Spleen (tissue), 11 donors: ENCODE measurements at regions not wholly inside any gene's neighbourhood (a gene's known extent, or its start where the extent isn't known, plus 50 kb on each side); places are given as distances from the start of the nearest gene placed in this dataset.

Experiments used
- DNase-seq: peaks from one replicate; pipeline ENCODE4 v3.0.0-alpha.2; 2020
- H3K27ac ChIP-seq, 8 donors: fragments of 200-600 bp; sonication (generic) in 7 of 8; 1 replicate in 4 of 8; 2 replicates in 4 of 8; pipeline versions ENCODE4 v1.5.0 to v1.8.0; 2016 to 2021; ENCODE audit warnings: inconsistent platforms in 4 of 8, mild to moderate bottlenecking in 4 of 8, moderate library complexity in 1 of 8
- H3K27me3 ChIP-seq, 7 donors: fragments of 200-600 bp; sonication (generic) in 6 of 7; replicated peaks in 1 of 7; 1 replicate in 4 of 7; 2 replicates in 3 of 7; pipeline versions ENCODE4 v1.5.0 to v1.8.0; 2016 to 2021; ENCODE audit warnings: inconsistent platforms in 3 of 7, mild to moderate bottlenecking in 1 of 7
- H3K36me3 ChIP-seq, 6 donors: fragments of 200-600 bp; sonication (generic) in 5 of 6; 1 replicate in 4 of 6; 2 replicates in 2 of 6; pipeline versions ENCODE4 v1.5.0 to v1.8.0; 2016 to 2021; ENCODE audit warnings: inconsistent platforms in 2 of 6
- H3K4me1 ChIP-seq, 6 donors: fragments of 200-600 bp; sonication (generic) in 5 of 6; 1 replicate in 3 of 6; 2 replicates in 3 of 6; pipeline versions ENCODE4 v1.5.0 to v1.8.0; 2016 to 2021; ENCODE audit warnings: inconsistent platforms in 3 of 6
- H3K4me3 ChIP-seq, 8 donors: fragments of 200-600 bp; sonication (generic) in 7 of 8; 1 replicate in 4 of 8; 2 replicates in 4 of 8; pipeline versions ENCODE4 v1.5.0 to v1.8.0; 2016 to 2021; ENCODE audit warnings: inconsistent platforms in 4 of 8, mild to moderate bottlenecking in 4 of 8, moderate library complexity in 2 of 8
- H3K9me3 ChIP-seq, 8 donors: fragments of 200-600 bp; sonication (generic) in 7 of 8; 1 replicate in 4 of 8; 2 replicates in 4 of 8; pipeline versions ENCODE4 v1.5.0 to v1.8.0; 2016 to 2021; ENCODE audit warnings: inconsistent platforms in 4 of 8
- CTCF ChIP-seq, 11 experiments: fragments of 200-600 bp in 7 of 11; fragments of 450-650 bp in 4 of 11; sonication (generic) in 4 of 11; IDR thresholded peaks in 8 of 11; conservative IDR thresholded peaks in 3 of 11; 1 replicate in 7 of 11; 2 replicates in 4 of 11; pipeline versions ENCODE4 v1.4.0 to v1.8.0; 2016 to 2021; ENCODE audit warnings: antibody characterized with exemption in 11 of 11, inconsistent platforms in 4 of 11, mild to moderate bottlenecking in 1 of 11
- POLR2A ChIP-seq, 3 donors: fragments of 450-650 bp; IDR thresholded peaks; one replicate each; pipeline ENCODE4 v1.5.1; 2017; ENCODE audit warnings: antibody characterized with exemption in 3 of 3, mild to moderate bottlenecking in 1 of 3
- POLR2AphosphoS5 ChIP-seq, 3 donors: sonication (generic); formaldehyde crosslinking; IDR thresholded peaks; one replicate each; pipeline ENCODE4 v1.5.1; 2017; ENCODE audit warnings: antibody characterized with exemption in 3 of 3
- WGBS, 5 donors: extraction: QIAGEN DNeasy Blood & Tissue Kit in 3 of 5; methylation state at CpG; one replicate each; pipeline versions ENCODE4 v1.1.5 to v1.1.7; 2013 to 2018; 5-methylcytosine and 5-hydroxymethylcytosine counted together
- intact Hi-C: fragments of 100-400 bp; cut with DNase I; formaldehyde crosslinking; loops from one replicate; pipeline ENCODE4 v1.15.0; 2023; ENCODE audit warnings: low total_unique reads
- donor health status: healthy with polysubstance abuse.
- donor health status: DM: no; HTN: no; CAD: no; lungs with moderate emphysema.
- donor health status: DM: no; HTN: no; CAD: no.
- donor health status: Bipolar disorder and iron deficiency.
- donor health status: healthy.
- donor health status: DM: no; HTN: no; CAD: no.
- donor health status: DM: yes; HTN: yes; CAD: no.

GRCh38 chr11:19605520-19606371 lies 106.9 kb upstream of the NAV2 start:
- Histone ChIP-seq H3K4me3 (no peak overlapping the region), H3K27ac (no peak overlapping the region), H3K36me3 (no peaks in the 10 kb centered on the region), H3K27me3 (peaks cover 0 to 5% (median 0%) of the 10 kb centered on the region in 7 donors), H3K9me3 (peaks cover 0 to 8% (median 0%) of the 10 kb centered on the region in 8 donors), H3K4me1 (no peaks in the 10 kb centered on the region)
- DNase-seq: no peak
- no peak for TF ChIP-seq POLR2A (IDR thresholded peaks at IDR 0.05)
- intact Hi-C loops: no loop called here
- WGBS, 5 donors: 80 to 91% (median 88%) methylated on average over 8 of the region's 8 CpGs

GRCh38 chr11:19604679-19605375 lies 107.8 kb upstream of the NAV2 start:
- 81 to 98% (median 90%) methylated on average over 2 of the region's 2 CpGs for WGBS, 5 donors

GRCh38 chr11:19603771-19604170 lies 108.9 kb upstream of the NAV2 start:
- Histone ChIP-seq H3K27ac (no peak overlapping the region), H3K4me3 (no peak overlapping the region), H3K27me3 (peaks cover 0 to 5% (median 0%) of the 10 kb centered on the region in 7 donors), H3K4me1 (no peaks in the 10 kb centered on the region), H3K9me3 (peaks cover 0 to 6% (median 0%) of the 10 kb centered on the region in 8 donors), H3K36me3 (no peaks in the 10 kb centered on the region)
- no peak for DNase-seq
- TF ChIP-seq POLR2A (IDR thresholded peaks at IDR 0.05): no peak
- TF ChIP-seq POLR2AphosphoS5 (IDR thresholded peaks at IDR 0.05): no peak
- TF ChIP-seq CTCF (IDR thresholded peaks at IDR 0.05 in 8 of 11, conservative IDR thresholded peaks at IDR 0.05 in 3 of 11): no peak
- intact Hi-C loops: no loop called here
- 80 to 96% (median 94%) methylated on average over 2 of the region's 2 CpGs for WGBS, 5 donors

More at GRCh38 chr11:19604679-19605375, 107.8 kb upstream of the NAV2 start:
- H3K27ac ChIP-seq: no peak overlapping the region
- H3K36me3 ChIP-seq: no peaks in the 10 kb centered on the region
- no peak overlapping the region for H3K4me3 ChIP-seq
- intact Hi-C loops: no loop called here
- H3K27me3 ChIP-seq: peaks cover 0 to 5% (median 0%) of the 10 kb centered on the region in 7 donors
- H3K4me1 ChIP-seq: no peaks in the 10 kb centered on the region
- TF ChIP-seq POLR2A (IDR thresholded peaks at IDR 0.05): no peak
- no peak for TF ChIP-seq POLR2AphosphoS5 (IDR thresholded peaks at IDR 0.05)
- TF ChIP-seq CTCF (IDR thresholded peaks at IDR 0.05 in 8 of 11, conservative IDR thresholded peaks at IDR 0.05 in 3 of 11): no peak
- peaks cover 0 to 6% (median 0%) of the 10 kb centered on the region in 8 donors for H3K9me3 ChIP-seq
- no peak for DNase-seq

GRCh38 chr11:19602891-19603290 lies 109.7 kb upstream of the NAV2 start:
- TF ChIP-seq POLR2A (IDR thresholded peaks at IDR 0.05): no peak
- no peak for TF ChIP-seq POLR2AphosphoS5 (IDR thresholded peaks at IDR 0.05)
- no peak for TF ChIP-seq CTCF (IDR thresholded peaks at IDR 0.05 in 8 of 11, conservative IDR thresholded peaks at IDR 0.05 in 3 of 11)
- no peak for DNase-seq
- intact Hi-C loops: no loop called here
- Histone ChIP-seq H3K27ac (no peak overlapping the region), H3K4me1 (no peaks in the 10 kb centered on the region), H3K36me3 (no peaks in the 10 kb centered on the region), H3K4me3 (no peak overlapping the region), H3K27me3 (peaks cover 0 to 5% (median 0%) of the 10 kb centered on the region in 7 donors), H3K9me3 (peaks cover 0 to 6% (median 0%) of the 10 kb centered on the region in 8 donors)
- 78 to 84% (median 80%) methylated on average over 6 of the region's 6 CpGs for WGBS, 5 donors
